ENCODE measurements at regions not wholly inside any gene's neighbourhood (a gene's known extent, or its start where the extent isn't known, plus 50 kb on each side); places are given as distances from the start of the nearest gene placed in this dataset.
"Not testable (repeated sequence)": the region's sequence is repeated elsewhere in the genome, so short reads cannot be mapped to it uniquely, and the experiment has no call there.

DNA sequence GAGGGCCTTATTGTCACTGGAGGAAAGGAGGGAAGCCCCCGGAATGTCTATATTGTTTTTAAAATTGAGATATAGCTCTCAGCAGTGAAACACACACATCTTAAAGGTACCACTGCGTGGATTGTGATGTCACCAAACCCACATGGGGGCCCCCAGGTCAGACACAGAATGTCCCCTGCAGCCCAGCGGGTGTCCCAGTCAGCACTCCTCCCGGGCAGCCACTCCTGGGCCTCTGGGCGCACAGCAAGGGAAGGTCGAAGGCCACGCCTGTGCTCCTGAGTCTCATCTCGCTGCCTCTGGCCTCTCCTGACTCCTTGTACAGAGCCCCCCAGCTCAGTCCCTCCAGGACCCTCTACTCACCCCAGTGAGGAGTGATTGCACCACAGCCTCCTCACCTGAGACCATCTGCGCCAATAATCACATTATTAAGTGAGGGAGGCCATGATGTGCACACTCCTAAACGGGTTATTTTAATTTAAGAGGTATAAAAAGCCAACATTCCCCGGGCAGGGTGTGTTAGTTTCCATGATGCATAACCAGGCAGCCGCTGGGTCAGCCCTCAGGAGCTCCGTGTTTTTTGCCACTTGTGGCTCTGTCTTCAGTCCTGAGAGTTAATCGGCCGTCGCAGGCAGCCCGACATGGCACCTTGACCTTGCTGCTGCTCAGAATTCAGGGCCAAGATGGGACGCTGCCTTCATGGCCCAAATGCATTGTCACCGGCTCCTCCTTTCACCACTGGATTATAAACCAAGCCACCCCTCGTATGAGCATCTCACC is 1089.3 kb downstream of the BRD1 start:
- no peak for DNase-seq (ENCODE audit: low read depth in 2 of 2)

DNA sequence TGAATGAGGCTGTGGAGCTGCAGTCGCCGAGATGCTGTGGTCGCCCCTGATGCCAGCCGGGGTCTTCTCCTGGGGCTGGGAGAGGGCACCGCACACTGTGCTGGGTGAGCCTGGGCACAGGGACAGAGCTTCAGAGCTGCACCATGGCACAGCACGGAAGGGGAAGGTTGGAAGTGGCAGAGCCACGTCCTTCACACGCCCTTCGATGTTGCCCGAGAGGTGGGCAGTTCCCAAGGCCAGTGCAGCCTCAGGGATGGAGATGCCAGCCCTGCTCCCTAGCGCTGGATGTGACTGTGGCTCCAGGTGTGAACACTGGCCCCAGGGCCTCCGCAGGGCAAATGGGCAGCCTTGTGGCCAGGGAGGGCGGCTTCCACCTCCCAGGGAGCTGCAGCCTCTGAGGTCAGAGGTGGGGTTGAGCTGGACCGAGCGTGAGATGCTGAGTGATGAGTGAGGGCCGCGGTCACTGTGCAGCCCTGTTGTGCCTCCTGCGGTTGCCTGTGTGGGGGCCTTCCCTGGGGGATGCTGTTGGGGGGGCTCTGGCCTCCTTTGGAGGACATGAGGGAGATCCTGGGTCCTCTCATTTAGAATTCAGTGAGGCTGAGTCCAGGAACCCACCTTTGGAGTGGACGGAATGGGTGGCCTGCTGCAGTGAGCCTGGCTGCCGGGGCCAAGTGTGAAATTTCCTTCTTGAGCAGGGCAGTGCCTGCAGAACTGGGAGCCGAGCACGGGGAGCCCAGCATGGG is 1090.0 kb downstream of the BRD1 start:
- no peak for DNase-seq (ENCODE audit: low read depth in 2 of 2)

DNA sequence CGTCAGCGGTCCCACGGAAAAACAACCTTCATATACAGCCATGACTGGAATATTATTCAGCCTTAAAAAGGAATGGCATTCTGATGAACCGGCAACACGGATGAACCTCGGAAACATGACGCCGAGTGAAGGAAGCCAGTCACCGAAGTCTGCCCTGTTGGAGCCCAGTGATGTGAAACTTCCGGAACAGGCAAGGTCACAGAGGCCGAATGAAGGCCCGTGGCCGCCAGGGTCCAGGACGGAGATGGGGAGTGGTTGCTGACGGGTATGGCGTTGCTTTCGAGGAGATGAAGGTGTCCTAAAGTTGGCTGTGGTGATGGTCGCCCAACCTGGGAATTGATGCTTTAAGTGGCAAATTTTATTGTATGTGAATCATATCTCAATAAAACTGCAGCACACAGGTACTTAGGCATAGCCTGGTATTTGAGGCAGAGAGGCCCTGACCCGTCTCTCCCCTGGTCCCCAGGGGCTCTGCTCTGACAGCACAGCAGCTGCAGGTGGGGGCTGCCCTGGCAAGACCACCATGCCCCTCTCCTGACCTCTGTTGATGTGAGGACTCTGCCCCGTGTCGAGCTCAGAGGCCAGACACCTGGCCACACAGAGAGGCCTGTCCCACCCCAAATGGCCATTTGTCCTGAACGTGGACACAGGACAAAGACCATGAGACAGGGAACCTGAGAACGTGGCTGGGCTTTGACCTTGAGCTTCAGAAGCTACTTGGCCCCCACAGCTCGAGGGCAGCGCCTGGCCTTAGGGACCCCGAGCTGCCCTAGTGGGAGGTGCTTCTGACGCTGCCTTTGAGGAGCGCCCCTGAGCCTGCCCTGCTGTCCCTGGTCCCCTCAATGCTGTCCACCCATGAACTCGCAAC is 1090.8 kb downstream of the BRD1 start:
- DNase-seq (ENCODE audit: low read depth in 2 of 2), result no peak

DNA sequence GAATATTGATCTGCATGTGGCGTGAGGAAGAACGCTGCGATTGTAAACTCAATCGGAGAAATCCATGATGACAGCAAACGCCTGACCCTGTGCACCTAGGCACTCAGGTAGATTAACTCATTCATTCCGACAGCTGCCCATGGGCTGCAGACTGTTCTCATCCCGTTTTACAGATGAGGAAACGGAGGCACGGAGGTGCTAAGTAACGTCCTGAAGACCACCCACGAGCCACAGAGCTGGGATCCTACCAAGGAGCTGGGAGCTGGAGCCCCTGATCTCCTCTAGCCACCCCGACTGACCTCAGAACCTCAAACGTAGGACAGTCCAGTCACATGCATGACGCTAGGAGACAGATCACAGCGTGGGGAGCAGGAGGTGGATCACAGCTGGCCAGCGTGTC is 1092.7 kb downstream of the BRD1 start:
- no peak for DNase-seq (ENCODE audit: low read depth in 2 of 2)

DNA sequence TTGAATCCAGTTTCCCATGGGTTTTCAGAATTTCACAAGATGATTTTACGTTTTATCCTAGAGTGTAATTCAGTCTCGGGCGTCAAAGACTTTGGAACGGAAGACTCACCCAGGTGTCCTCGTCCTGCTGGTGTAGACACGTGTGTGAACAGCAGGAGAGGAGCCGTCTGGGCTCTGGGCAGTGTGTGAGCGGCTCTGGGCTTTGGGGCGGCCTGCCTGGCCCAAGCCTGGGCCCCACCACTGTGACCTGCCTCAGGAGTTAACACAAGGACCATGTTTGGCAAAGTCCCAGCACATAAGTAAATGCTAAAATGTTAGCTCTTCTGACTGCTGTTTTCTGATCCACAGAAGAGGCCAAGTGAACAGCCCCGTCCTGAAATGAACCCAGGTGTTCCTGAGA is 1093.3 kb downstream of the BRD1 start:
- DNase-seq (ENCODE audit: low read depth in 2 of 2), result no peak

- no peak for DNase-seq (ENCODE audit: low read depth in 2 of 2)
Measured at GRCh38 chr22:48729499-48730171, 1098.0 kb downstream of the BRD1 start.

GRCh38 chr22:48727454-48728058 is 1100.1 kb downstream of the BRD1 start:
- no peak for DNase-seq (ENCODE audit: low read depth in 2 of 2)

GRCh38 chr22:48724899-48725298 is 1102.8 kb downstream of the BRD1 start:
- no peak for DNase-seq (ENCODE audit: low read depth in 2 of 2)

GRCh38 chr22:48722661-48723060 is 1105.0 kb downstream of the BRD1 start:
- DNase-seq (ENCODE audit: low read depth in 2 of 2), result no peak

GRCh38 chr22:48721395-48721669 is 1106.3 kb downstream of the BRD1 start:
- DNase-seq (ENCODE audit: low read depth in 2 of 2), result no peak

GRCh38 chr22:48720662-48721394 is 1106.8 kb downstream of the BRD1 start:
- no peak for DNase-seq (ENCODE audit: low read depth in 2 of 2)

GRCh38 chr22:48719978-48720661 is 1107.6 kb downstream of the BRD1 start:
- DNase-seq (ENCODE audit: low read depth in 2 of 2), result no peak

GRCh38 chr22:48718818-48719500 is 1108.7 kb downstream of the BRD1 start:
- no peak for DNase-seq (ENCODE audit: low read depth in 2 of 2)

GRCh38 chr22:48717883-48718817 is 1109.5 kb downstream of the BRD1 start:
- DNase-seq (ENCODE audit: low read depth in 2 of 2), result no peak

DNA sequence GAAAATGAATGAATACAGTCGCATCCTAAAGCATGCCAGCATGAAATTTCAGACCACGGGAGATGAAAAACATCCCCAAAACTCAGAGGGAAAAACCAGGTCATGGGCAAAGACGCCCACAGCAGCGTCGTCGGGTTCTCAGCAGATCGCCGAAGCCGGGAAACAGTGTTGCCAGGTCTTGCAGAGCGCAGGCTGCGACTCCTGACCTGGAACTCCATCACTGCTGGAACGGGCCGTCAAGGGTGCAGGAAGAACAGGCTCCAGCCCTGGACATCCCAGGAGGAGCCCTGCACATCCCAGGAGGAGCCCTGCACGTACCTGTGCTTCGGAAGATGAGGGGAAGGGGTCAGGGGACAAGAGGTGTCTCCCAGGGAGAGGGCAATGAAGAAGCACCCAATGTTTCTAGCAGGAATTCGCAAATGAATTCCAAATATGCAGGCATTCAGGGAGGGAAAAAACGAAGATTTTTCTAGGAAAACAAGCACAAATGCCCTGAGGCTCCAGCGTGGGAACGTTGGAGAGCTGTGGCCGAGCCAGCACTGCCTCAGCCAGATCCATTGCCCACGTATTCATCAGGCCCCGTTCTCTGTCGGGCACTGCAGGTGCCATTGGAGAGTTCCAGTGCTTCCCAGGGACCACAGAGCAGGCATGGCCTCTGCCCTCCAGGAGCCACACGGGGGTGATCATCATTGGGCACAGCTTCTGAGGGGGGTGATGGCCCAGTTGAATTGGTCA is 1110.4 kb downstream of the BRD1 start:
- no peak for DNase-seq (ENCODE audit: low read depth in 2 of 2)

- not testable (repeated sequence) for DNase-seq (ENCODE audit: low read depth in 2 of 2)
Measured at GRCh38 chr22:48716154-48716553, 1111.5 kb downstream of the BRD1 start.

GRCh38 chr22:48715511-48715910 is 1112.2 kb downstream of the BRD1 start:
- no peak for DNase-seq (ENCODE audit: low read depth in 2 of 2)

DNA sequence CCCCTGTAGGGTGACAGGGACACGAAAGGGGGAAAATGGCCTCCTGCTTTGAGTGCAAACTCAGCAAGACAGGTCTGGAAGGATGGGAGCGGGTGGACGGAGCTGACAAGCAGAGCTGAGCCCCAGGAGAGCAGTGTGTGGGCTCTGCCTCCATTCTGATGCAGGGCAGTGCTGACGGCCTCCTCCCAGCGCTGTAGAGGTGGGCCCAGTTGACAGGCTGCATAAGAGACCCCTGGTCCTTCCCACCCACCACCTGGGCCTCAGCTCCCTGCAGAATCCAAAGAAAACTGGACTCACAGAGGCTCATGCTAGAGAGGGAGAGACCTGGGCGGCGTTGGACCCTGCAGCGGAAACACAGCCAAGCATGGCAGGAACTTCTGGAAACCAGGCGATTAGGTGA is 1113.4 kb downstream of the BRD1 start:
- DNase-seq (ENCODE audit: low read depth in 2 of 2), result no peak
